Neural crest cell (in vitro differentiated cells): ENCODE measurements at regions not wholly inside any gene's neighbourhood (a gene's known extent, or its start where the extent isn't known, plus 50 kb on each side); places are given as distances from the start of the nearest gene placed in this dataset.

Experiments
- DNase-seq: peaks from one replicate; pipeline ENCODE4 v3.0.0; 2021; ENCODE audit warnings: low read depth, mixed read lengths, low spot score
- H3K27ac Mint-ChIP-seq: one replicate; pipeline ENCODE4 v1.8.0; 2021; ENCODE audit warnings: mild to moderate bottlenecking, mixed read lengths; ENCODE audit not compliant: unreplicated experiment
- H3K27me3 Mint-ChIP-seq: 2 replicates; pipeline ENCODE4 v1.8.0; 2021; ENCODE audit warnings: low read depth, mild to moderate bottlenecking, mixed read lengths
- H3K36me3 Mint-ChIP-seq: 2 replicates; pipeline ENCODE4 v1.8.0; 2021; ENCODE audit warnings: low read depth, mild to moderate bottlenecking, mixed read lengths
- H3K4me1 Mint-ChIP-seq: 2 replicates; pipeline ENCODE4 v1.8.0; 2021; ENCODE audit warnings: mixed read lengths
- H3K4me3 Mint-ChIP-seq: one replicate; pipeline ENCODE4 v1.8.0; 2021; ENCODE audit warnings: mild to moderate bottlenecking, mixed read lengths
- H3K9me3 Mint-ChIP-seq: 2 replicates; pipeline ENCODE4 v1.8.0; 2021; ENCODE audit warnings: mixed read lengths
- CTCF ChIP-seq: fragments of 200-600 bp; sonication (generic); conservative IDR thresholded peaks from 2 replicates; pipeline ENCODE4 v1.5.0; 2021; ENCODE audit warnings: antibody characterized with exemption, mild to moderate bottlenecking

- no peak for DNase-seq
- H3K4me1 Mint-ChIP-seq: peaks cover 33% of the 10 kb centered on the region
- no peak overlapping the region for H3K4me3 Mint-ChIP-seq
Observed at GRCh38 chr1:56416495-56416894, 162.9 kb downstream of the PLPP3 start.

GRCh38 chr1:56415720-56416119, 163.6 kb downstream of the PLPP3 start:
- no peak for DNase-seq
- H3K27me3 Mint-ChIP-seq: no peaks in the 10 kb centered on the region
- H3K36me3 Mint-ChIP-seq: no peaks in the 10 kb centered on the region
- no peak for TF ChIP-seq CTCF
- peaks cover 33% of the 10 kb centered on the region for H3K4me1 Mint-ChIP-seq
- H3K9me3 Mint-ChIP-seq: no peaks in the 10 kb centered on the region
- H3K4me3 Mint-ChIP-seq: no peak overlapping the region
- H3K27ac Mint-ChIP-seq: no peak overlapping the region

More at GRCh38 chr1:56416495-56416894, 162.9 kb downstream of the PLPP3 start:
- Mint-ChIP-seq H3K27me3 (no peaks in the 10 kb centered on the region), H3K27ac (no peak overlapping the region), H3K9me3 (no peaks in the 10 kb centered on the region), H3K36me3 (no peaks in the 10 kb centered on the region)
- TF ChIP-seq CTCF: peak; percentile 23

- H3K36me3 Mint-ChIP-seq: no peaks in the 10 kb centered on the region
- H3K27me3 Mint-ChIP-seq: no peaks in the 10 kb centered on the region
- DNase-seq: no peak
- H3K4me1 Mint-ChIP-seq: peaks cover 33% of the 10 kb centered on the region
- no peaks in the 10 kb centered on the region for H3K9me3 Mint-ChIP-seq
- peak overlapping the region; percentile 2 for H3K27ac Mint-ChIP-seq
- H3K4me3 Mint-ChIP-seq: no peak overlapping the region
- no peak for TF ChIP-seq CTCF
Observed at GRCh38 chr1:56415258-56415657, 164.1 kb downstream of the PLPP3 start.

- H3K4me1 Mint-ChIP-seq: peaks cover 33% of the 10 kb centered on the region
Observed at GRCh38 chr1:56414728-56415224, 164.6 kb downstream of the PLPP3 start.

GRCh38 chr1:56413671-56414199, 165.6 kb downstream of the PLPP3 start:
- Mint-ChIP-seq H3K9me3 (no peaks in the 10 kb centered on the region), H3K4me3 (no peak overlapping the region), H3K27ac (no peak overlapping the region), H3K4me1 (peaks cover 33% of the 10 kb centered on the region), H3K27me3 (no peaks in the 10 kb centered on the region), H3K36me3 (no peaks in the 10 kb centered on the region)
- DNase-seq: no peak
- TF ChIP-seq CTCF: no peak

More at GRCh38 chr1:56414728-56415224, 164.6 kb downstream of the PLPP3 start:
- no peaks in the 10 kb centered on the region for H3K27me3 Mint-ChIP-seq
- no peak for TF ChIP-seq CTCF
- no peaks in the 10 kb centered on the region for H3K36me3 Mint-ChIP-seq
- H3K4me3 Mint-ChIP-seq: no peak overlapping the region
- H3K27ac Mint-ChIP-seq: no peak overlapping the region
- DNase-seq: no peak
- no peaks in the 10 kb centered on the region for H3K9me3 Mint-ChIP-seq
